Liver (tissue), 8 donors: ENCODE measurements at regions not wholly inside any gene's neighbourhood (a gene's known extent, or its start where the extent isn't known, plus 50 kb on each side); places are given as distances from the start of the nearest gene placed in this dataset.

Experiments
- DNase-seq: peaks from one replicate; pipeline ENCODE4 v3.0.0-alpha.2; 2017; ENCODE audit warnings: low spot score
- H3K27ac ChIP-seq, 2 donors: one replicate each; pipeline ENCODE4 v1.7.0; 2013; ENCODE audit warnings: inconsistent platforms in 2 of 2, low read length in 2 of 2, control low read depth in 1 of 2, low read depth in 1 of 2, mild to moderate bottlenecking in 1 of 2
- H3K27me3 ChIP-seq, 4 donors: one replicate each; pipeline versions ENCODE4 v1.6.1 to v1.7.0; 2013; ENCODE audit warnings: low read length in 3 of 4, inconsistent platforms in 1 of 4, mild to moderate bottlenecking in 1 of 4, moderate library complexity in 1 of 4; ENCODE audit not compliant: control insufficient read depth in 4 of 4, insufficient read depth in 4 of 4
- H3K36me3 ChIP-seq, 4 donors: one replicate each; pipeline versions ENCODE4 v1.6.1 to v1.7.0; 2013; ENCODE audit warnings: low read length in 3 of 4, mild to moderate bottlenecking in 3 of 4, low read depth in 1 of 4, moderate library complexity in 1 of 4; ENCODE audit not compliant: control insufficient read depth in 4 of 4, insufficient read depth in 3 of 4
- H3K4me1 ChIP-seq, 4 donors: one replicate each; pipeline versions ENCODE4 v1.6.1 to v1.7.0; 2013; ENCODE audit warnings: low read length in 3 of 4, mild to moderate bottlenecking in 3 of 4, moderate library complexity in 1 of 4; ENCODE audit not compliant: control insufficient read depth in 4 of 4, insufficient read depth in 4 of 4
- H3K4me3 ChIP-seq, 3 donors: one replicate each; pipeline versions ENCODE4 v1.6.1 to v1.7.0; 2013; ENCODE audit warnings: low read length in 3 of 3, control low read depth in 1 of 3, low read depth in 1 of 3, mild to moderate bottlenecking in 1 of 3
- H3K9ac ChIP-seq, 2 donors: one replicate each; pipeline ENCODE4 v1.7.0; 2013; ENCODE audit warnings: low read length in 2 of 2, mild to moderate bottlenecking in 2 of 2, moderate library complexity in 2 of 2, control low read depth in 1 of 2, low read depth in 1 of 2
- H3K9me3 ChIP-seq, 4 donors: one replicate each; pipeline versions ENCODE4 v1.6.1 to v1.7.0; 2013; ENCODE audit warnings: low read length in 3 of 4; ENCODE audit not compliant: control insufficient read depth in 4 of 4
- CTCF ChIP-seq: fragments of 150-350 bp; IDR thresholded peaks from 2 replicates; pipeline ENCODE4 v1.5.1; 2017; ENCODE audit warnings: improper control_type of control experiment, low read depth, low read length; ENCODE audit not compliant: missing input control
- EGR1 ChIP-seq, 2 donors: IDR thresholded peaks; 2 replicates each; pipeline ENCODE4 v1.6.1; 2016 to 2018; ENCODE audit warnings: antibody characterized with exemption in 2 of 2, low read depth in 2 of 2
- FOXA1 ChIP-seq: IDR thresholded peaks from 2 replicates; pipeline ENCODE4 v1.6.1; 2016; ENCODE audit warnings: antibody characterized with exemption
- FOXA2 ChIP-seq: IDR thresholded peaks from 2 replicates; pipeline ENCODE4 v1.6.1; 2016; ENCODE audit warnings: antibody characterized with exemption
- GABPA ChIP-seq, 2 donors: IDR thresholded peaks in 1 of 2; conservative IDR thresholded peaks in 1 of 2; 2 replicates each; pipeline ENCODE4 v1.6.1; 2016; ENCODE audit warnings: antibody characterized with exemption in 2 of 2, mild to moderate bottlenecking in 1 of 2, moderate library complexity in 1 of 2
- HNF4A ChIP-seq, 2 donors: conservative IDR thresholded peaks; 2 replicates each; pipeline ENCODE4 v1.6.1; 2016; ENCODE audit warnings: antibody characterized with exemption in 2 of 2, mild to moderate bottlenecking in 2 of 2
- HNF4G ChIP-seq: IDR thresholded peaks from 2 replicates; pipeline ENCODE4 v1.6.1; 2016; ENCODE audit warnings: antibody characterized with exemption
- JUND ChIP-seq, 2 donors: IDR thresholded peaks; 2 replicates each; pipeline ENCODE4 v1.6.1; 2016; ENCODE audit warnings: antibody characterized with exemption in 2 of 2
- NR2F2 ChIP-seq: IDR thresholded peaks from 2 replicates; pipeline ENCODE4 v1.6.1; 2016; ENCODE audit warnings: antibody characterized with exemption
- RXRA ChIP-seq, 2 donors: IDR thresholded peaks; 2 replicates each; pipeline ENCODE4 v1.6.1; 2017 to 2018; ENCODE audit warnings: antibody characterized with exemption in 2 of 2, mild to moderate bottlenecking in 1 of 2
- SP1 ChIP-seq: IDR thresholded peaks from 2 replicates; pipeline ENCODE4 v1.6.1; 2018; ENCODE audit warnings: antibody characterized with exemption, mild to moderate bottlenecking
- TAF1 ChIP-seq: conservative IDR thresholded peaks from 2 replicates; pipeline ENCODE4 v1.6.1; 2016; ENCODE audit warnings: antibody characterized with exemption, mild to moderate bottlenecking
- YY1 ChIP-seq: IDR thresholded peaks from 2 replicates; pipeline ENCODE4 v1.6.1; 2016; ENCODE audit warnings: antibody characterized with exemption, mild to moderate bottlenecking
- WGBS: extraction: QIAGEN DNeasy Blood & Tissue Kit; methylation state at CpG from one replicate; pipeline ENCODE4 v1.1.7; 2013; 5-methylcytosine and 5-hydroxymethylcytosine counted together
- TF ChIP-seq, protein P1 (sequence below): IDR thresholded peaks from 2 replicates; pipeline ENCODE4 v1.6.1; 2016; ENCODE audit warnings: antibody characterized with exemption
- TF ChIP-seq, protein P2 (sequence below): IDR thresholded peaks from 2 replicates; pipeline ENCODE4 v1.6.1; 2016; ENCODE audit warnings: antibody characterized with exemption
- TF ChIP-seq, protein P3 (sequence below): IDR thresholded peaks from 2 replicates; pipeline ENCODE4 v1.6.1; 2016; ENCODE audit warnings: antibody characterized with exemption, mild to moderate bottlenecking
- TF ChIP-seq, protein P4 (sequence below): IDR thresholded peaks from 2 replicates; pipeline ENCODE4 v1.6.1; 2016; ENCODE audit warnings: antibody characterized with exemption
- donor health status: healthy.
- donor health status: healthy.
- donor health status: healthy.
- donor health status: healthy.
- donor health status: healthy.

DNA sequence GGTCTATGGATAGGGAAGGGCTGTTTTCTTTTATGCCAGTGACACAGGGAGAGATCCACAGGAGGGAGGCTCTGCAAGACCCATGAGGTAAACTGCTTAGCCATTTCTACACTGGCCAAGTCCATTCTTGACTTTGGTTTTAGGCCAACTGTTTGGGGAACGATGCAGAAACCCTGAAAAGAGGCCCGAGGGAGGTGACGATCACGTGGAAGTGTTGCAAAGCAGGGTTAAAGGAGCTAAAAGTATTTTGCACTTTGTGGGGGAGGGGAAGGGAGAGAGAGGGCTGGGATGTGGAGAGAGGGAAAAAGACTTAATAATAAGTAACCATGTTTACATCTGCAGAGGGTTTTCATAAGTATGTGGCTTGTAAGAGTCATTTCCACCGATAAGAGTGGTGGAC lies 239.7 kb downstream of the EMX2 start:
- TF ChIP-seq HNF4G (no peak), GABPA (IDR thresholded peaks at IDR 0.05 in 1 of 2, conservative IDR thresholded peaks at IDR 0.05 in 1 of 2) (no peak), SP1 (no peak), CTCF (no peak), JUND (IDR thresholded peaks at IDR 0.05) (no peak), NR2F2 (no peak), TAF1 (no peak)
- TF ChIP-seq, protein P1, sequence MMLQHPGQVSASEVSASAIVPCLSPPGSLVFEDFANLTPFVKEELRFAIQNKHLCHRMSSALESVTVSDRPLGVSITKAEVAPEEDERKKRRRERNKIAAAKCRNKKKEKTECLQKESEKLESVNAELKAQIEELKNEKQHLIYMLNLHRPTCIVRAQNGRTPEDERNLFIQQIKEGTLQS: no peak
- TF ChIP-seq, protein P2, sequence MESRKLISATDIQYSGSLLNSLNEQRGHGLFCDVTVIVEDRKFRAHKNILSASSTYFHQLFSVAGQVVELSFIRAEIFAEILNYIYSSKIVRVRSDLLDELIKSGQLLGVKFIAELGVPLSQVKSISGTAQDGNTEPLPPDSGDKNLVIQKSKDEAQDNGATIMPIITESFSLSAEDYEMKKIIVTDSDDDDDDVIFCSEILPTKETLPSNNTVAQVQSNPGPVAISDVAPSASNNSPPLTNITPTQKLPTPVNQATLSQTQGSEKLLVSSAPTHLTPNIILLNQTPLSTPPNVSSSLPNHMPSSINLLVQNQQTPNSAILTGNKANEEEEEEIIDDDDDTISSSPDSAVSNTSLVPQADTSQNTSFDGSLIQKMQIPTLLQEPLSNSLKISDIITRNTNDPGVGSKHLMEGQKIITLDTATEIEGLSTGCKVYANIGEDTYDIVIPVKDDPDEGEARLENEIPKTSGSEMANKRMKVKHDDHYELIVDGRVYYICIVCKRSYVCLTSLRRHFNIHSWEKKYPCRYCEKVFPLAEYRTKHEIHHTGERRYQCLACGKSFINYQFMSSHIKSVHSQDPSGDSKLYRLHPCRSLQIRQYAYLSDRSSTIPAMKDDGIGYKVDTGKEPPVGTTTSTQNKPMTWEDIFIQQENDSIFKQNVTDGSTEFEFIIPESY: no peak
- TF ChIP-seq, protein P3, sequence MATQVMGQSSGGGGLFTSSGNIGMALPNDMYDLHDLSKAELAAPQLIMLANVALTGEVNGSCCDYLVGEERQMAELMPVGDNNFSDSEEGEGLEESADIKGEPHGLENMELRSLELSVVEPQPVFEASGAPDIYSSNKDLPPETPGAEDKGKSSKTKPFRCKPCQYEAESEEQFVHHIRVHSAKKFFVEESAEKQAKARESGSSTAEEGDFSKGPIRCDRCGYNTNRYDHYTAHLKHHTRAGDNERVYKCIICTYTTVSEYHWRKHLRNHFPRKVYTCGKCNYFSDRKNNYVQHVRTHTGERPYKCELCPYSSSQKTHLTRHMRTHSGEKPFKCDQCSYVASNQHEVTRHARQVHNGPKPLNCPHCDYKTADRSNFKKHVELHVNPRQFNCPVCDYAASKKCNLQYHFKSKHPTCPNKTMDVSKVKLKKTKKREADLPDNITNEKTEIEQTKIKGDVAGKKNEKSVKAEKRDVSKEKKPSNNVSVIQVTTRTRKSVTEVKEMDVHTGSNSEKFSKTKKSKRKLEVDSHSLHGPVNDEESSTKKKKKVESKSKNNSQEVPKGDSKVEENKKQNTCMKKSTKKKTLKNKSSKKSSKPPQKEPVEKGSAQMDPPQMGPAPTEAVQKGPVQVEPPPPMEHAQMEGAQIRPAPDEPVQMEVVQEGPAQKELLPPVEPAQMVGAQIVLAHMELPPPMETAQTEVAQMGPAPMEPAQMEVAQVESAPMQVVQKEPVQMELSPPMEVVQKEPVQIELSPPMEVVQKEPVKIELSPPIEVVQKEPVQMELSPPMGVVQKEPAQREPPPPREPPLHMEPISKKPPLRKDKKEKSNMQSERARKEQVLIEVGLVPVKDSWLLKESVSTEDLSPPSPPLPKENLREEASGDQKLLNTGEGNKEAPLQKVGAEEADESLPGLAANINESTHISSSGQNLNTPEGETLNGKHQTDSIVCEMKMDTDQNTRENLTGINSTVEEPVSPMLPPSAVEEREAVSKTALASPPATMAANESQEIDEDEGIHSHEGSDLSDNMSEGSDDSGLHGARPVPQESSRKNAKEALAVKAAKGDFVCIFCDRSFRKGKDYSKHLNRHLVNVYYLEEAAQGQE: no peak
- no peaks in the 10 kb centered on the region for H3K9me3 ChIP-seq
- WGBS: 18% methylated on average over 5 of the region's 5 CpGs
- H3K4me3 ChIP-seq: no peak overlapping the region
- DNase-seq: no peak
- H3K36me3 ChIP-seq: no peaks in the 10 kb centered on the region
- H3K27me3 ChIP-seq: peaks cover 0 to 6% (median 0%) of the 10 kb centered on the region in 4 donors
- H3K27ac ChIP-seq: no peak overlapping the region
- H3K4me1 ChIP-seq: no peaks in the 10 kb centered on the region
- H3K9ac ChIP-seq: no peak overlapping the region

GRCh38 chr10:117783698-117784395 lies 241.3 kb downstream of the EMX2 start:
- Histone ChIP-seq H3K27ac (no peak overlapping the region), H3K4me3 (no peak overlapping the region), H3K9me3 (no peaks in the 10 kb centered on the region), H3K4me1 (no peaks in the 10 kb centered on the region), H3K9ac (no peak overlapping the region), H3K27me3 (peaks cover 0 to 6% (median 0%) of the 10 kb centered on the region in 4 donors), H3K36me3 (no peaks in the 10 kb centered on the region)
- WGBS: 87% methylated on average over 14 of the region's 14 CpGs
- DNase-seq: no peak
- TF ChIP-seq GABPA (IDR thresholded peaks at IDR 0.05 in 1 of 2, conservative IDR thresholded peaks at IDR 0.05 in 1 of 2): no peak
- TF ChIP-seq RXRA (IDR thresholded peaks at IDR 0.05): no peak
- TF ChIP-seq EGR1 (IDR thresholded peaks at IDR 0.05; ENCODE audit: low read depth in 2 of 2): no peak
- no peak for TF ChIP-seq NR2F2
- no peak for TF ChIP-seq SP1
- TF ChIP-seq, protein P2: no peak
- TF ChIP-seq FOXA1: no peak
- no peak for TF ChIP-seq HNF4A (conservative IDR thresholded peaks at IDR 0.05)
- TF ChIP-seq, protein P3: no peak
- TF ChIP-seq JUND (IDR thresholded peaks at IDR 0.05): no peak
- TF ChIP-seq, protein P4, sequence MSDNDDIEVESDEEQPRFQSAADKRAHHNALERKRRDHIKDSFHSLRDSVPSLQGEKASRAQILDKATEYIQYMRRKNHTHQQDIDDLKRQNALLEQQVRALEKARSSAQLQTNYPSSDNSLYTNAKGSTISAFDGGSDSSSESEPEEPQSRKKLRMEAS: no peak
- TF ChIP-seq TAF1: no peak
- TF ChIP-seq, protein P1: no peak
- no peak for TF ChIP-seq FOXA2
- TF ChIP-seq YY1: no peak
